AG10803 (cell line): ENCODE measurements at regions not wholly inside any gene's neighbourhood (a gene's known extent, or its start where the extent isn't known, plus 50 kb on each side); places are given as distances from the start of the nearest gene placed in this dataset.

ENCODE experiments used
- DNase-seq: peaks from one replicate; pipeline ENCODE4 v3.0.0; 2010; ENCODE audit warnings: low read depth
- H3K4me3 ChIP-seq: 2 replicates; pipeline ENCODE4 v1.5.1; 2011; ENCODE audit warnings: mild to moderate bottlenecking, low read length, control low read depth
- CTCF ChIP-seq: conservative IDR thresholded peaks from 2 replicates; pipeline ENCODE4 v1.5.1; 2011; ENCODE audit warnings: mild to moderate bottlenecking, low read length, control low read depth, inconsistent platforms

GRCh38 chr15:38823263-38823662, 258.6 kb upstream of the RASGRP1 start:
- no peak overlapping the region for H3K4me3 ChIP-seq
- no peak for DNase-seq
- TF ChIP-seq CTCF, result no peak

GRCh38 chr15:38824719-38825118, 260.1 kb upstream of the RASGRP1 start:
- TF ChIP-seq CTCF, result no peak
- DNase-seq, result no peak
- no peak overlapping the region for H3K4me3 ChIP-seq

GRCh38 chr15:38826880-38827279, 262.3 kb upstream of the RASGRP1 start:
- no peak overlapping the region for H3K4me3 ChIP-seq
- DNase-seq, result peak; percentile 38
- no peak for TF ChIP-seq CTCF

- no peak overlapping the region for H3K4me3 ChIP-seq
- no peak for TF ChIP-seq CTCF
- peak; percentile 88 for DNase-seq
These were observed 263.5 kb upstream of the RASGRP1 start for GRCh38 chr15:38828031-38828532.

- no peak overlapping the region for H3K4me3 ChIP-seq
- no peak for DNase-seq
- no peak for TF ChIP-seq CTCF
These were observed 264.5 kb upstream of the RASGRP1 start for GRCh38 chr15:38829086-38829485.

- no peak for DNase-seq
- no peak for TF ChIP-seq CTCF
- no peak overlapping the region for H3K4me3 ChIP-seq
These were observed 277.6 kb upstream of the RASGRP1 start for GRCh38 chr15:38842226-38842625.

GRCh38 chr15:38843051-38843501, 278.5 kb upstream of the RASGRP1 start:
- no peak for TF ChIP-seq CTCF
- peak; percentile 81 for DNase-seq
- no peak overlapping the region for H3K4me3 ChIP-seq
